ENCODE measurements at regions not wholly inside any gene's neighbourhood (a gene's known extent, or its start where the extent isn't known, plus 50 kb on each side); places are given as distances from the start of the nearest gene placed in this dataset.

- Histone ChIP-seq H3K36me3 (ENCODE audit: low read depth) (no peaks in the 10 kb centered on the region), H3K4me1 (replicated peaks; ENCODE audit: insufficient read depth) (no peaks in the 10 kb centered on the region), H3K4me3 (no peak overlapping the region), H3K4me2 (no peak overlapping the region), H3F3A (ENCODE audit: insufficient read depth, low read depth) (no peaks in the 10 kb centered on the region), H3K27me3 (ENCODE audit: insufficient read depth, low read depth) (no peaks in the 10 kb centered on the region), H4K20me1 (ENCODE audit: insufficient read depth) (no peaks in the 10 kb centered on the region), H3K9me3 (ENCODE audit: insufficient read depth, low read depth) (no peaks in the 10 kb centered on the region), H3K79me2 (ENCODE audit: low read depth) (no peaks in the 10 kb centered on the region), H3K27ac (no peak overlapping the region), H2AFZ (no peak overlapping the region), H3K9me2 (ENCODE audit: insufficient read depth) (no peaks in the 10 kb centered on the region)
- DNase-seq, result no peak
- BruUV-seq (replicated peaks), result no TSS peak
- intact Hi-C loops (cut with micrococcal nuclease; ENCODE audit: unreplicated experiment), result no loop called here
- ChIA-PET CTCF (no interaction called here), POLR2A (ENCODE audit: unreplicated experiment) (no interaction called here)
- TF ChIP-seq EZH2 (IDR thresholded peaks at IDR 0.05; ENCODE audit: low read depth), result no peak
- TF ChIP-seq CTCF (conservative IDR thresholded peaks at IDR 0.05), result no peak
These were observed 350.0 kb upstream of the EYS start for GRCh38 chr6:66057034-66057433.

- DNase-seq, result no peak
- intact Hi-C loops (cut with micrococcal nuclease; ENCODE audit: unreplicated experiment), result no loop called here
- Histone ChIP-seq H4K20me1 (ENCODE audit: insufficient read depth) (no peaks in the 10 kb centered on the region), H3K79me2 (ENCODE audit: low read depth) (no peaks in the 10 kb centered on the region), H2AFZ (no peak overlapping the region), H3K36me3 (ENCODE audit: low read depth) (no peaks in the 10 kb centered on the region), H3K27me3 (ENCODE audit: insufficient read depth, low read depth) (no peaks in the 10 kb centered on the region), H3K4me2 (no peak overlapping the region), H3F3A (ENCODE audit: insufficient read depth, low read depth) (no peaks in the 10 kb centered on the region), H3K9me2 (ENCODE audit: insufficient read depth) (no peaks in the 10 kb centered on the region), H3K4me3 (no peak overlapping the region), H3K9me3 (ENCODE audit: insufficient read depth, low read depth) (no peaks in the 10 kb centered on the region), H3K4me1 (replicated peaks; ENCODE audit: insufficient read depth) (no peaks in the 10 kb centered on the region), H3K27ac (no peak overlapping the region)
- BruUV-seq (replicated peaks), result no TSS peak
- no peak for TF ChIP-seq EZH2 (IDR thresholded peaks at IDR 0.05; ENCODE audit: low read depth)
- TF ChIP-seq CTCF (conservative IDR thresholded peaks at IDR 0.05), result no peak
- ChIA-PET CTCF (no interaction called here), POLR2A (ENCODE audit: unreplicated experiment) (no interaction called here)
These were observed 347.9 kb upstream of the EYS start for GRCh38 chr6:66054967-66055366.

GRCh38 chr6:66051812-66052211, 344.8 kb upstream of the EYS start:
- Histone ChIP-seq H3K79me2 (ENCODE audit: low read depth) (no peaks in the 10 kb centered on the region), H3K4me2 (no peak overlapping the region), H3K4me3 (no peak overlapping the region), H3K36me3 (ENCODE audit: low read depth) (no peaks in the 10 kb centered on the region), H3K9me2 (ENCODE audit: insufficient read depth) (no peaks in the 10 kb centered on the region), H3K27me3 (ENCODE audit: insufficient read depth, low read depth) (no peaks in the 10 kb centered on the region), H3K9me3 (ENCODE audit: insufficient read depth, low read depth) (no peaks in the 10 kb centered on the region), H3K4me1 (replicated peaks; ENCODE audit: insufficient read depth) (no peaks in the 10 kb centered on the region), H3K27ac (no peak overlapping the region), H2AFZ (no peak overlapping the region), H4K20me1 (ENCODE audit: insufficient read depth) (no peaks in the 10 kb centered on the region), H3F3A (ENCODE audit: insufficient read depth, low read depth) (no peaks in the 10 kb centered on the region)
- DNase-seq, result no peak
- TF ChIP-seq EZH2 (IDR thresholded peaks at IDR 0.05; ENCODE audit: low read depth) (no peak), CTCF (conservative IDR thresholded peaks at IDR 0.05) (no peak)
- ChIA-PET CTCF (no interaction called here), POLR2A (ENCODE audit: unreplicated experiment) (no interaction called here)
- intact Hi-C loops (cut with micrococcal nuclease; ENCODE audit: unreplicated experiment), result no loop called here
- no TSS peak for BruUV-seq (replicated peaks)

All from PC-9 (cell line).